ENCODE measurements at regions not wholly inside any gene's neighbourhood (a gene's known extent, or its start where the extent isn't known, plus 50 kb on each side); places are given as distances from the start of the nearest gene placed in this dataset.

DNA sequence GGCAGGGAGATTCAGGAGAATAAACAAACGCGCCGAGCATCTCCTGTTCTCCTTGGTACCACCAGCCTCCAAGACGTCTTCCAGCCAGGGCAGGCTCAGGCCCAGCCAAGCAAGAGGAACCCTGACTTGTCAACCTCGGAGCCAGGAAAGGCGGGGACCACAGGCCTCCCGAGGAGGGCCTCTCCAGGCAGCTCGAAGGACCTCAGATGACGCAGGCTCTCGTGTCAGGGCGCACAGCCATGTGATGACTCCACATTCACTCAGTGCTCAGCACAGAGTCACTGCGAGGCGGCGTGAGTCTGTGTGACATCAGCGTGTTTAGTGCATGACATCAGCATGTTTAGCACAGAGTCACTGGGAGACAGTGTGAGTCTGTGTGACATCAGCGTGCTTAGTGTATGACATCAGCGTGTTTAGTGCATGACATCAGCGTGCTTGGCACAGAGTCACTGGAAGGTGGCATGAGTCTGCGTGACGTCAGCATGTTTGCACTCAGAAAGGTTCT, 241.4 kb downstream of the BRD1 start:
- TF ChIP-seq CTCF (IDR thresholded peaks at IDR 0.05; ENCODE audit: insufficient read depth, low read length, poor library complexity, severe bottlenecking) (no peak), EZH2phosphoT487 (conservative IDR thresholded peaks at IDR 0.05; ENCODE audit: low read length) (no peak)
